Upper lobe of left lung (tissue), 6 donors: ENCODE measurements at regions not wholly inside any gene's neighbourhood (a gene's known extent, or its start where the extent isn't known, plus 50 kb on each side); places are given as distances from the start of the nearest gene placed in this dataset.

ENCODE experiments used
- ATAC-seq, 2 donors: fragments of 200-7000 bp; cut with Tn5 transposase; one replicate each; pipeline ENCODE4 v1.9.1; 2022; ENCODE audit warnings: mild to moderate bottlenecking in 2 of 2, moderate library complexity in 2 of 2; ENCODE audit not compliant: low FRiP score in 2 of 2
- DNase-seq, 2 donors: peaks; one replicate each; pipeline ENCODE4 v3.0.0-alpha.2; 2019 to 2020
- H3K27ac ChIP-seq, 4 donors: fragments of 200-600 bp; sonication (generic); one replicate each; pipeline ENCODE4 v1.5.1; 2016 to 2019
- H3K27me3 ChIP-seq, 4 donors: fragments of 200-600 bp; sonication (generic); one replicate each; pipeline ENCODE4 v1.5.1; 2017 to 2019
- H3K36me3 ChIP-seq, 4 donors: fragments of 200-600 bp; sonication (generic); one replicate each; pipeline ENCODE4 v1.5.1; 2016 to 2019
- H3K4me1 ChIP-seq, 4 donors: fragments of 200-600 bp; sonication (generic); one replicate each; pipeline ENCODE4 v1.5.1; 2018 to 2019
- H3K4me3 ChIP-seq, 4 donors: fragments of 200-600 bp; sonication (generic); one replicate each; pipeline ENCODE4 v1.5.1; 2017 to 2019; ENCODE audit warnings: mild to moderate bottlenecking in 2 of 4, moderate library complexity in 1 of 4
- H3K9me3 ChIP-seq, 4 donors: fragments of 200-600 bp; sonication (generic); one replicate each; pipeline ENCODE4 v1.5.1; 2018 to 2019
- EP300 ChIP-seq, 4 donors: sonication (generic); formaldehyde crosslinking; IDR thresholded peaks; one replicate each; pipeline ENCODE4 v1.5.1; 2017; ENCODE audit warnings: antibody characterized with exemption in 4 of 4, control low read depth in 2 of 4
- POLR2A ChIP-seq, 4 donors: fragments of 450-650 bp; IDR thresholded peaks; one replicate each; pipeline ENCODE4 v1.5.1; 2016 to 2017; ENCODE audit warnings: antibody characterized with exemption in 4 of 4, mild to moderate bottlenecking in 2 of 4
- POLR2AphosphoS5 ChIP-seq, 2 donors: sonication (generic); formaldehyde crosslinking; IDR thresholded peaks; one replicate each; pipeline ENCODE4 v1.5.1; 2017; ENCODE audit warnings: antibody characterized with exemption in 2 of 2
- WGBS, 2 donors: methylation state at CpG; one replicate each; pipeline ENCODE4 v1.1.5; 2017 to 2018; 5-methylcytosine and 5-hydroxymethylcytosine counted together
- TF ChIP-seq, protein P1 (sequence below), 6 experiments: fragments of 450-650 bp in 4 of 6; fragments of 200-600 bp in 2 of 6; sonication (generic) in 2 of 6; IDR thresholded peaks; one replicate each; pipeline ENCODE4 v1.5.1; 2016 to 2019; ENCODE audit warnings: antibody characterized with exemption in 6 of 6
- donor health status: DM: no; HTN: no; CAD: no; lungs with moderate emphysema.
- donor health status: DM: no; HTN: yes; CAD: no; lungs with severe emphysema.

DNA sequence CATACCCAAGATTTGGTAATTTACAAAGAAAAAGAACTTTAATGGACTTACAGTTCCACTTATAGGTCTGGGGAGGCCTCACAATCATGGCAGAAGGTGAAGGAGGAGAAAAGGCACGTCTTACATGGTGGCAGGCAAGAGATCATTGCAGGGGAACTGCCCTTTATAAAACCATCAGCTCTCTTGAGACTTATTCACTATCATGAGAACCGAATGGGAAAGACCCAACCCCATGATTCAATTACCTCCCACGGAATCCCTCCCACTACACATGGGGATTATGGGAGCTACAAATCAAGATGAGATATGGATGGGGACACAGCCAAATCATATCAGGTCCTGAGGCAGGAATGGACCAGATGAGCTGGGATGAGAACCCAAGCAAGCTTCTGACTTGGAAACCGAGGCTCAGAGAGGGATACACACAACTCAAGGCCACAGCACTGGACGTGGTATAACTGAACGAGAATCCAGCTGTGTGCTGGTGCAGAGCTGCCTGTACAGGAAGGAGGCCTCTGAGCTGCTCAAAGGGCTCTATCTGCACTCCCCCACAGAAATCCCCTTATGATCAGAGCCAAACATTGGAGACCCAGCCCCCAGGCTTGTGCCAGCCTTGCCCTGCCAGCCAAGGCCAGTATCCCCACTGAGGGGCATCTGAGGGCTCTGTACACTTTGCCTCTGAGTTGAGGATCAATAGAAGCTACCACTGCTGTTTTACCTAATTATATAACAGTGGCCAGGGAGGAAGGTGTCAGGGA is 137.8 kb downstream of the CEBPB start:
- TF ChIP-seq POLR2A (IDR thresholded peaks at IDR 0.05) = no peak
- TF ChIP-seq, protein P1, sequence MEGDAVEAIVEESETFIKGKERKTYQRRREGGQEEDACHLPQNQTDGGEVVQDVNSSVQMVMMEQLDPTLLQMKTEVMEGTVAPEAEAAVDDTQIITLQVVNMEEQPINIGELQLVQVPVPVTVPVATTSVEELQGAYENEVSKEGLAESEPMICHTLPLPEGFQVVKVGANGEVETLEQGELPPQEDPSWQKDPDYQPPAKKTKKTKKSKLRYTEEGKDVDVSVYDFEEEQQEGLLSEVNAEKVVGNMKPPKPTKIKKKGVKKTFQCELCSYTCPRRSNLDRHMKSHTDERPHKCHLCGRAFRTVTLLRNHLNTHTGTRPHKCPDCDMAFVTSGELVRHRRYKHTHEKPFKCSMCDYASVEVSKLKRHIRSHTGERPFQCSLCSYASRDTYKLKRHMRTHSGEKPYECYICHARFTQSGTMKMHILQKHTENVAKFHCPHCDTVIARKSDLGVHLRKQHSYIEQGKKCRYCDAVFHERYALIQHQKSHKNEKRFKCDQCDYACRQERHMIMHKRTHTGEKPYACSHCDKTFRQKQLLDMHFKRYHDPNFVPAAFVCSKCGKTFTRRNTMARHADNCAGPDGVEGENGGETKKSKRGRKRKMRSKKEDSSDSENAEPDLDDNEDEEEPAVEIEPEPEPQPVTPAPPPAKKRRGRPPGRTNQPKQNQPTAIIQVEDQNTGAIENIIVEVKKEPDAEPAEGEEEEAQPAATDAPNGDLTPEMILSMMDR (IDR thresholded peaks at IDR 0.05) = no peak
- TF ChIP-seq POLR2AphosphoS5 (IDR thresholded peaks at IDR 0.05) = no peak
- TF ChIP-seq EP300 (IDR thresholded peaks at IDR 0.05) = no peak
- WGBS, 2 donors = 89 to 93% methylated on average over 6 of the region's 6 CpGs
- no peak overlapping the region for H3K4me3 ChIP-seq
- no peak overlapping the region for H3K27ac ChIP-seq
- no peaks in the 10 kb centered on the region for H3K9me3 ChIP-seq
- no peaks in the 10 kb centered on the region for H3K36me3 ChIP-seq
- no peaks in the 10 kb centered on the region for H3K27me3 ChIP-seq
- H3K4me1 ChIP-seq = peaks cover 13 to 21% (median 18%) of the 10 kb centered on the region in 4 donors
- ATAC-seq = no peak
- DNase-seq = no peak

DNA sequence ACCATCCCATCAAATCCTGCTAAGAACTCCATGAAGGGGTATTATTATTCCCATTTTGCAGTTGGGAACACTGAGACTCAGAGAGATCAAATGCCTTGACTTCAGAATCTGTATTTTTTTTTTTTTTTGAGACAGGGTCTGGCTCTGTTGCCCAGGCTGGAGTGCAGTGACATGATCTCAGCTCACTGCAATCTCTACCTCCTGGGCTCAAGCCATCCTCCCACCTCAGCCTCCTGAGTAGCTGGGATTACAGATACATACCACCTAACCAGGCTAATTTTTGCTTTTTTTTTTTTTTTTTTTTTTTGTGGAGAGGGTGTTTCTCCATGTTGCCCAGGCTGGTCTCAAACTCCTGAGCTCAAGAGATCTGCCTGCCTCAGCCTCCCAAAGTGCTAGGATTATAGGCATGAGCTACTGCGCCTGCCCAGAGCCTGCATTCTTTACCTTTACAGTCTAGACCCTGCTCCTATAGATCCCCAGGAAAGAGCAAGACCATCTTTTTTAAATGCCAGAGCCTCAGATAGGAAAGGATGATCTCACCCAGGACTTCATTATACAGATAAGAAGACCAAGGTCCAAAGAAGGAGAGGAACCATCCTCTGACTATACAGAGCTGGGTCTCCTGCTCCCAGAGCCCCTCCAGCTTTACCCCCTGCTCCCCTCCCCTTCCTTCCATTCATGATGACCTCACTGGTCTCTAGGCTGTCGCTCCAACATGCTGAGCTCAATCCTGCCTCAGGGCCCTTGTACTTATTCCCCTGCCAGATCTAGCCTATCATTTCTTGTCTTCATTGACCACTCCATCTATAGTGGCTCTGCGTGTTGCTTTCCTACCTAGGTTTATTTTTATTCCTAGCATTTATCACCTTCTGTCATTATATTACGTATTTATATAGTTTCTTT is 138.6 kb downstream of the CEBPB start:
- ATAC-seq (no peak), DNase-seq (no peak)
- WGBS, 2 donors = 97 to 99% methylated on average over 4 of the region's 4 CpGs

DNA sequence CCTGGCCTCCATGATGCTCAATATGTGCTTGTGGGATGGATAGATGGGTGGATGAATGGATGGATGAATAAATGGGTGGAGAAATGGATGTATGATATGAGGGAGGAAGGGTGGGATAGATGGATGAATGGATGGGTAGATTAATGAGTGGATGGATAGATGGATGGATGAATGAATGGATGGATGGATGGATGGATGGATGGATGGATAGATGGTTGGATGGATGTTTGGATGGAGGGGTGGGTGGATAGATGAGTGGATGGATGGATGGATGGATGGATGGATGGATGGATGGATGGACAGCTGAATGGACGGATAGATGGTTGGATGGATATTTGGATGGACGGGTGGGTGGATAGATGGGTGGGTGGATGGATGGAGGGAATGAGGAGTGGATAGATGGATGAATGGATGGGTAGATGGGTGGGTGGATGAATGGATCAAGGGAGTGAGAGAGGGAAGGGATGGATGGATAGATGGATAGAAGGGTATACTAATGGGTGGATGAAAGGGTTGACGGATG is 139.4 kb downstream of the CEBPB start:
- ATAC-seq (no peak), DNase-seq (no peak)
- Histone ChIP-seq H3K36me3 (no peaks in the 10 kb centered on the region), H3K27me3 (no peaks in the 10 kb centered on the region), H3K4me1 (peaks cover 18 to 25% (median 18%) of the 10 kb centered on the region in 4 donors), H3K9me3 (no peaks in the 10 kb centered on the region), H3K27ac (no peak overlapping the region), H3K4me3 (no peak overlapping the region)
- no peak for TF ChIP-seq POLR2AphosphoS5 (IDR thresholded peaks at IDR 0.05)
- TF ChIP-seq POLR2A (IDR thresholded peaks at IDR 0.05) = no peak
- TF ChIP-seq, protein P1 (IDR thresholded peaks at IDR 0.05) = no peak
- WGBS, 2 donors = 88 to 96% methylated on average over 3 of the region's 3 CpGs

More for the DNA sequence above, 138.6 kb downstream of the CEBPB start:
- no peaks in the 10 kb centered on the region for H3K9me3 ChIP-seq
- H3K27ac ChIP-seq = no peak overlapping the region
- no peaks in the 10 kb centered on the region for H3K27me3 ChIP-seq
- no peaks in the 10 kb centered on the region for H3K36me3 ChIP-seq
- TF ChIP-seq, protein P1 (IDR thresholded peaks at IDR 0.05) = no peak
- TF ChIP-seq EP300 (IDR thresholded peaks at IDR 0.05) (no peak), POLR2AphosphoS5 (IDR thresholded peaks at IDR 0.05) (no peak), POLR2A (IDR thresholded peaks at IDR 0.05) (no peak)
- no peak overlapping the region for H3K4me3 ChIP-seq
- H3K4me1 ChIP-seq = peaks cover 18 to 25% (median 18%) of the 10 kb centered on the region in 4 donors

DNA sequence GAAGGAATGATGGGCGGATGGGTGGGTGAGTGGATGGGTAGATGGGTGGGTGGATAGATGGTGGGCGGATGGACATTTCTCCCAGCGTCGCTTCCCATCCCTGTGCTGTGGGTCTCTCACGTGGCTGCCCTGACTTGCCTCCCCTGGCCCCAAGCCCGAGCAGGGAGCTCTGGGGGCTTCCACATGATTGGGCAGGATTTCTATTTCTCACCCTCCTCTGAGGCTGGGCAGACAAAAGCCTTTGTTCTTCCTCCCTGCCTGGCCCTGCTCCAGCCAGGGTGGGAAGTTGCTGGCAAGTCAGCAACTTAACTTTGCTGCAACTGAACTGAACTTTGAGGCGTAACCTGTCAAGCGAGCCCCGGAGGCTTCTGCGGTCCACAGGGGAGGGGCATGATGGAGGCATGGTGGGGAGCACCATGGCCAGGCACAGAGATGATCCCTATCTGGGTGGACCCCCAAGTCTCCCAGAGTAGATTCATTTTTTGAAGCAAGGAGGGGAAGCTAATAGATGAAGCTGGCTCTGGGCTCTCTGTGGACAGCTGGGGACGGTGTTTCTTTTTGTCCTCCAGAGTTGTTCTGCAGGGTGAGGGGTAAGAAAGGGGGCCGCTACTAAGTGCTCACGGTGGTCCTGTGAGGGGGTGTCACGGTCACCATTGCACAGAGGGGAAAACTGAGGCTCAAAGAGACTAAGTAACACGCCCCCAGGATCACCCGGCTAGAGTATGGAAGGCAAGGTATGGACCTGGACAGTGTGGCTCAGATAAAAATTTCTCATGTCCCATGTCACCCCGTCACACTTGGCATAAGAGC is 140.1 kb downstream of the CEBPB start:
- H3K4me1 ChIP-seq = peaks cover 18 to 25% (median 18%) of the 10 kb centered on the region in 4 donors
- no peak for ATAC-seq

More for the DNA sequence above, 140.1 kb downstream of the CEBPB start:
- Histone ChIP-seq H3K9me3 (no peaks in the 10 kb centered on the region), H3K4me3 (no peak overlapping the region), H3K27ac (no peak overlapping the region), H3K36me3 (no peaks in the 10 kb centered on the region), H3K27me3 (no peaks in the 10 kb centered on the region)
- no peak for DNase-seq
- WGBS, 2 donors = 61 to 71% methylated on average over 13 to 17 of the region's 17 CpGs
- TF ChIP-seq EP300 (IDR thresholded peaks at IDR 0.05) (no peak), POLR2AphosphoS5 (IDR thresholded peaks at IDR 0.05) (no peak), POLR2A (IDR thresholded peaks at IDR 0.05) (no peak)
- TF ChIP-seq, protein P1 (IDR thresholded peaks at IDR 0.05) = no peak
